GM12878 (cell line): ENCODE measurements at regions not wholly inside any gene's neighbourhood (a gene's known extent, or its start where the extent isn't known, plus 50 kb on each side); places are given as distances from the start of the nearest gene placed in this dataset. TPM values are rescaled to one million over a fixed set of nuclear protein-coding genes. Genes with fewer than 3 reads are reported as not detected.

Experiments
- ATAC-seq: fragments of 200-7000 bp; cut with Tn5 transposase; 3 replicates; pipeline ENCODE4 v1.9.1; 2020; ENCODE audit warnings: mild to moderate bottlenecking, moderate library complexity
- BruUV-seq: library from RNA; stranded (reverse); fragments of 400-500 nt; replicated peaks from 2 replicates; lab custom pipeline; 2021; lab: Mats Ljungman, UMichigan
- CTCF ChIA-PET: fragments of 300-600 bp; sonication (Branson Sonifier 250); formaldehyde crosslinking; extraction: SDS; loops from one replicate; lab custom pipeline; 2021; ENCODE audit warnings: inconsistent platforms; lab: Yijun Ruan, JAX
- POLR2A ChIA-PET: fragments of 350-600 bp; formaldehyde crosslinking; extraction: SDS; loops from one replicate; lab custom pipeline; 2021; ENCODE audit warnings: inconsistent platforms; lab: Charles Lee
- RAD21 ChIA-PET: fragments of 300-600 bp; sonication (Branson Sonifier 250); formaldehyde crosslinking; loops from one replicate; lab custom pipeline; 2023; ENCODE audit warnings: antibody characterized with exemption; ENCODE audit not compliant: unreplicated experiment; lab: Charles Lee
- SMC1A ChIA-PET: fragments of 300-600 bp; sonication (Branson Sonifier 250); formaldehyde crosslinking; loops from one replicate; lab custom pipeline; 2023; ENCODE audit not compliant: unreplicated experiment, uncharacterized antibody; lab: Charles Lee
- DNase-seq: peaks from one replicate; pipeline ENCODE4 v3.0.0-alpha.2; 2011; ENCODE audit warnings: low read depth, low spot score
- FAIRE-seq: peaks from 3 replicates; lab custom pipeline; 2011; peaks lifted over from hg19 to GRCh38; lab: Jason Lieb, UNC
- H2AFZ ChIP-seq: 2 replicates; pipeline ENCODE4 v1.6.0; 2011; ENCODE audit warnings: low read depth, low read length, control low read depth; ENCODE audit not compliant: control insufficient read depth
- H3K27ac ChIP-seq: 2 replicates; pipeline ENCODE4 v1.5.1; 2011; ENCODE audit warnings: control low read depth; ENCODE audit not compliant: control insufficient read depth, insufficient read depth
- H3K27me3 ChIP-seq, 2 experiments: replicated peaks in 1 of 2; 2 replicates each; pipeline versions ENCODE4 v1.6.0 to v1.6.1; 2011; ENCODE audit warnings: low read length in 1 of 2; ENCODE audit not compliant: control insufficient read depth in 2 of 2, insufficient read depth in 2 of 2
- H3K36me3 ChIP-seq, 2 experiments: 2 replicates each; pipeline ENCODE4 v1.5.1; 2011; ENCODE audit warnings: low read length in 1 of 2; ENCODE audit not compliant: control insufficient read depth in 2 of 2, insufficient read depth in 2 of 2
- H3K4me1 ChIP-seq: 2 replicates; pipeline ENCODE4 v1.6.1; 2011; ENCODE audit warnings: mild to moderate bottlenecking, low read length, moderate library complexity, mixed read lengths; ENCODE audit not compliant: control insufficient read depth, insufficient read depth
- H3K4me2 ChIP-seq: 2 replicates; pipeline ENCODE4 v1.6.0; 2011; ENCODE audit warnings: control low read depth; ENCODE audit not compliant: control insufficient read depth, insufficient read depth
- H3K4me3 ChIP-seq: fragments of 200-600 bp; sonication (generic); 2 replicates; pipeline ENCODE4 v1.5.1; 2016
- H3K79me2 ChIP-seq: 2 replicates; pipeline ENCODE4 v1.6.0; 2011; ENCODE audit warnings: low read length; ENCODE audit not compliant: control insufficient read depth, insufficient read depth
- H3K9ac ChIP-seq: 2 replicates; pipeline ENCODE4 v1.8.0; 2011; ENCODE audit warnings: low read length, control low read depth, mixed read lengths; ENCODE audit not compliant: control insufficient read depth, insufficient read depth
- H3K9me3 ChIP-seq: replicated peaks from 3 replicates; pipeline ENCODE4 v1.5.1; 2011; ENCODE audit warnings: mild to moderate bottlenecking, low read length; ENCODE audit not compliant: control insufficient read depth, insufficient read depth
- H4K20me1 ChIP-seq: 2 replicates; pipeline ENCODE4 v1.6.0; 2011; ENCODE audit not compliant: control insufficient read depth, insufficient read depth
- EED ChIP-seq: sonication (generic); IDR thresholded peaks from 2 replicates; pipeline ENCODE4 v1.6.1; 2016; ENCODE audit warnings: antibody characterized with exemption, low read depth
- JUNB ChIP-seq: IDR thresholded peaks from 2 replicates; pipeline ENCODE4 v1.6.1; 2016; ENCODE audit warnings: antibody characterized with exemption, mild to moderate bottlenecking
- RUNX3 ChIP-seq: IDR thresholded peaks from 2 replicates; pipeline ENCODE4 v1.6.1; 2012; ENCODE audit warnings: low read length, inconsistent platforms
- WGBS: methylation state at CpG from one replicate; pipeline ENCODE4 v1.1.6; 2016; ENCODE audit warnings: low lambda C conversion rate; ENCODE audit not compliant: insufficient replicate concordance, insufficient coverage; ENCODE audit errors: missing lambda C conversion rate; 5-methylcytosine and 5-hydroxymethylcytosine counted together
- in situ Hi-C: fragments of 300-500 bp; cut with MboI; formaldehyde crosslinking; loops from 9 replicates; pipeline ENCODE4 v1.14.3; 2018; ENCODE audit warnings: mixed read lengths
- intact Hi-C: fragments of 100-400 bp; cut with micrococcal nuclease; formaldehyde crosslinking; loops from one replicate; pipeline ENCODE4 v1.14.2; 2022; ENCODE audit not compliant: unreplicated experiment
- small RNA-seq: library from RNA; depleted of rRNA; stranded (forward); fragments of <200 nt; gene quantifications from one replicate; pipeline ENCODE3, GENCODE V24; 2014

- SMC1A ChIA-PET = interaction anchor here (0.6 to 1.3 kb wide), 3 partner anchors 8 to 55 kb away, joined by 4 to 7 read pairs (median 4); no protein-coding TSS in a partner anchor
- intact Hi-C loops (no loop called here), in situ Hi-C loops (no loop called here)
- H3K4me1 ChIP-seq = peaks cover under 1% of the 10 kb centered on the region
- H3K4me2 ChIP-seq = no peak overlapping the region
- TF ChIP-seq JUNB = 0 out of 2 replicates have a peak, but pooled peaks have one; percentile 11
- no peak for TF ChIP-seq EED
- TF ChIP-seq RUNX3 = peak; percentile 8; the same call in 1 of the 2 replicates
- no peak overlapping the region for H3K27ac ChIP-seq
- ATAC-seq (peak; percentile 45), FAIRE-seq (no peak), DNase-seq (no peak)
- POLR2A ChIA-PET = no interaction called here
- CTCF ChIA-PET = no interaction called here
- no peaks in the 10 kb centered on the region for H3K79me2 ChIP-seq
- H3K36me3 ChIP-seq = no peaks in the 10 kb centered on the region
- H4K20me1 ChIP-seq = no peaks in the 10 kb centered on the region
- H3K9me3 ChIP-seq = no peaks in the 10 kb centered on the region
- H3K27me3 ChIP-seq = no peaks in the 10 kb centered on the region
- no peak overlapping the region for H3K4me3 ChIP-seq
- BruUV-seq = no TSS peak
- WGBS = no CpG with 5 or more reads among the region's 4 CpGs
- H3K9ac ChIP-seq = no peak overlapping the region
- RAD21 ChIA-PET = no interaction called here
- no peak overlapping the region for H2AFZ ChIP-seq
Observed at GRCh38 chrX:53738370-53738906, 51.9 kb upstream of the HUWE1 start.

Small RNA genes lying in the stretch of these regions (small RNA-seq; reads per million reads assigned to genes)
- gene BX323845.1 (not detected), gene BX323845.2 (not detected)
